ENCODE measurements at regions not wholly inside any gene's neighbourhood (a gene's known extent, or its start where the extent isn't known, plus 50 kb on each side); places are given as distances from the start of the nearest gene placed in this dataset.

- Histone ChIP-seq H3K36me3 (replicated peaks in 1 of 2; ENCODE audit: control insufficient read depth in 1 of 2, insufficient read depth in 2 of 2, low read length in 1 of 2) (no peaks in the 10 kb centered on the region), H3K4me1 (ENCODE audit: control insufficient read depth in 1 of 2, insufficient read depth in 2 of 2, low read depth in 1 of 2, low read length in 1 of 2) (no peaks in the 10 kb centered on the region), H4K20me1 (ENCODE audit: insufficient read depth) (no peaks in the 10 kb centered on the region), H3K4me3 (ENCODE audit: low read depth in 2 of 2, low read length in 1 of 2) (no peak overlapping the region), H3K27ac (ENCODE audit: low read depth in 2 of 2, low read length in 1 of 2) (no peak overlapping the region), H3K9me2 (no peaks in the 10 kb centered on the region), H3K9me3 (no peaks in the 10 kb centered on the region), H3K27me3 (ENCODE audit: insufficient read depth) (no peaks in the 10 kb centered on the region), H3K4me2 (no peak overlapping the region), H3F3A (replicated peaks; ENCODE audit: insufficient read depth) (no peaks in the 10 kb centered on the region), H2AFZ (ENCODE audit: low read depth) (no peak overlapping the region), H3K9ac (no peak overlapping the region), H3K79me2 (ENCODE audit: insufficient read depth) (no peaks in the 10 kb centered on the region)
- TF ChIP-seq FOSL2 (IDR thresholded peaks at IDR 0.05; ENCODE audit: borderline replicate concordance, low read depth) (no peak), CHD2 (IDR thresholded peaks at IDR 0.05; ENCODE audit: low read length, partially characterized antibody) (no peak), TCF12 (IDR thresholded peaks at IDR 0.05) (no peak), RAD21 (IDR thresholded peaks at IDR 0.05; ENCODE audit: low read length) (no peak), MEF2A (IDR thresholded peaks at IDR 0.05; ENCODE audit: borderline replicate concordance, low read depth) (no peak), GABPA (IDR thresholded peaks at IDR 0.05; ENCODE audit: low read depth) (no peak), RCOR1 (IDR thresholded peaks at IDR 0.05; ENCODE audit: low read length) (no peak), SMC3 (IDR thresholded peaks at IDR 0.05; ENCODE audit: low read depth, low read length) (no peak), REST (IDR thresholded peaks at IDR 0.05; ENCODE audit: low read depth, low read length) (no peak), EZH2phosphoT487 (IDR thresholded peaks at IDR 0.05; ENCODE audit: borderline replicate concordance, low read depth) (no peak), SIN3A (IDR thresholded peaks at IDR 0.05; ENCODE audit: borderline replicate concordance, low read depth, low read length) (no peak), GATA2 (CRISPR knock-in tag; IDR thresholded peaks at IDR 0.05) (no peak), USF1 (IDR thresholded peaks at IDR 0.05; ENCODE audit: borderline replicate concordance, low read depth) (no peak), NRF1 (IDR thresholded peaks at IDR 0.05; ENCODE audit: low read depth, low read length) (no peak), RFX5 (IDR thresholded peaks at IDR 0.05; ENCODE audit: low read length) (no peak), FOXJ3 (CRISPR knock-in tag; IDR thresholded peaks at IDR 0.05) (no peak), IRF3 (IDR thresholded peaks at IDR 0.05; ENCODE audit: low read depth, low read length) (no peak), NFIC (IDR thresholded peaks at IDR 0.05; ENCODE audit: borderline replicate concordance) (no peak), POLR2AphosphoS5 (IDR thresholded peaks at IDR 0.05; ENCODE audit: low read depth, low read length) (no peak)
- WGBS (ENCODE audit: low lambda C conversion rate), result 38% methylated on average over 2 of the region's 2 CpGs
- ChIA-PET CTCF (no interaction called here), POLR2A (no interaction called here)
- DNase-seq, result no peak
Observed at GRCh38 chr9:13053504-13053903, 226.0 kb downstream of the MPDZ start.
